ENCODE measurements at regions not wholly inside any gene's neighbourhood (a gene's known extent, or its start where the extent isn't known, plus 50 kb on each side); places are given as distances from the start of the nearest gene placed in this dataset.

DNA sequence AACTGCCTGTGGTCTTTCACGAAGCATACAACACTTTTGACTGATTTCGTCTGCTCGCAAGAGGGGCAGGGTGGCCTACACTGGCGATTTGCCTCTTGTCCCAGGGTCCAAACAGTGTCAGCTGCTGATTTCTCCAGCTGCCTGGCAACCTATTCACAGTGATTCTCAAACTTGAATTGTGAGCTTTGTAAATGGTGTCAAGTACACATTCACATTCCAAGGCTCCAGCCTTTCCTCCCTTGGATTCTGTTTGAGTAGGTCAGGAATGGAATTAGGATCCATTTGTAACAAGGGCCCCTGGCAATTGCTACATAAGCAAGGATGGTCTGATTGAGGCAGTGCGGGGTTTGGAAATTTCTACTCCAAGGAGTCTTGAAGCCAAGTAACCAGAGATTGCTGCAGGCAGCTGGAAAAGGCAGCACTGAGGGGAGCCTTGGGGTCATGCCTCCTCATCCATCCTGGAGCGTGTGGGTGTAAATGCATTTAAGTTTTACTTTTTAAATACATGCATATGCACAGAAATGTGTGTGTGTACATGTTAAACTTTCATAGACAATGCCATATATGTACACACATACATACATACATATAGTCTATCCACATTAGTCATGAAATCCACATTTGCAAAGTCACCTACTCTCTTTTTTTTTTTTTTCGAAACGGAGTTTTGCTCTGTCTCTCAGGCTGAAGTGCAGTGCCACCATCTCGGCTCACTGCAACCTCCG is 86.8 kb upstream of the UXS1 start (continued):
- TF ChIP-seq, protein P1, sequence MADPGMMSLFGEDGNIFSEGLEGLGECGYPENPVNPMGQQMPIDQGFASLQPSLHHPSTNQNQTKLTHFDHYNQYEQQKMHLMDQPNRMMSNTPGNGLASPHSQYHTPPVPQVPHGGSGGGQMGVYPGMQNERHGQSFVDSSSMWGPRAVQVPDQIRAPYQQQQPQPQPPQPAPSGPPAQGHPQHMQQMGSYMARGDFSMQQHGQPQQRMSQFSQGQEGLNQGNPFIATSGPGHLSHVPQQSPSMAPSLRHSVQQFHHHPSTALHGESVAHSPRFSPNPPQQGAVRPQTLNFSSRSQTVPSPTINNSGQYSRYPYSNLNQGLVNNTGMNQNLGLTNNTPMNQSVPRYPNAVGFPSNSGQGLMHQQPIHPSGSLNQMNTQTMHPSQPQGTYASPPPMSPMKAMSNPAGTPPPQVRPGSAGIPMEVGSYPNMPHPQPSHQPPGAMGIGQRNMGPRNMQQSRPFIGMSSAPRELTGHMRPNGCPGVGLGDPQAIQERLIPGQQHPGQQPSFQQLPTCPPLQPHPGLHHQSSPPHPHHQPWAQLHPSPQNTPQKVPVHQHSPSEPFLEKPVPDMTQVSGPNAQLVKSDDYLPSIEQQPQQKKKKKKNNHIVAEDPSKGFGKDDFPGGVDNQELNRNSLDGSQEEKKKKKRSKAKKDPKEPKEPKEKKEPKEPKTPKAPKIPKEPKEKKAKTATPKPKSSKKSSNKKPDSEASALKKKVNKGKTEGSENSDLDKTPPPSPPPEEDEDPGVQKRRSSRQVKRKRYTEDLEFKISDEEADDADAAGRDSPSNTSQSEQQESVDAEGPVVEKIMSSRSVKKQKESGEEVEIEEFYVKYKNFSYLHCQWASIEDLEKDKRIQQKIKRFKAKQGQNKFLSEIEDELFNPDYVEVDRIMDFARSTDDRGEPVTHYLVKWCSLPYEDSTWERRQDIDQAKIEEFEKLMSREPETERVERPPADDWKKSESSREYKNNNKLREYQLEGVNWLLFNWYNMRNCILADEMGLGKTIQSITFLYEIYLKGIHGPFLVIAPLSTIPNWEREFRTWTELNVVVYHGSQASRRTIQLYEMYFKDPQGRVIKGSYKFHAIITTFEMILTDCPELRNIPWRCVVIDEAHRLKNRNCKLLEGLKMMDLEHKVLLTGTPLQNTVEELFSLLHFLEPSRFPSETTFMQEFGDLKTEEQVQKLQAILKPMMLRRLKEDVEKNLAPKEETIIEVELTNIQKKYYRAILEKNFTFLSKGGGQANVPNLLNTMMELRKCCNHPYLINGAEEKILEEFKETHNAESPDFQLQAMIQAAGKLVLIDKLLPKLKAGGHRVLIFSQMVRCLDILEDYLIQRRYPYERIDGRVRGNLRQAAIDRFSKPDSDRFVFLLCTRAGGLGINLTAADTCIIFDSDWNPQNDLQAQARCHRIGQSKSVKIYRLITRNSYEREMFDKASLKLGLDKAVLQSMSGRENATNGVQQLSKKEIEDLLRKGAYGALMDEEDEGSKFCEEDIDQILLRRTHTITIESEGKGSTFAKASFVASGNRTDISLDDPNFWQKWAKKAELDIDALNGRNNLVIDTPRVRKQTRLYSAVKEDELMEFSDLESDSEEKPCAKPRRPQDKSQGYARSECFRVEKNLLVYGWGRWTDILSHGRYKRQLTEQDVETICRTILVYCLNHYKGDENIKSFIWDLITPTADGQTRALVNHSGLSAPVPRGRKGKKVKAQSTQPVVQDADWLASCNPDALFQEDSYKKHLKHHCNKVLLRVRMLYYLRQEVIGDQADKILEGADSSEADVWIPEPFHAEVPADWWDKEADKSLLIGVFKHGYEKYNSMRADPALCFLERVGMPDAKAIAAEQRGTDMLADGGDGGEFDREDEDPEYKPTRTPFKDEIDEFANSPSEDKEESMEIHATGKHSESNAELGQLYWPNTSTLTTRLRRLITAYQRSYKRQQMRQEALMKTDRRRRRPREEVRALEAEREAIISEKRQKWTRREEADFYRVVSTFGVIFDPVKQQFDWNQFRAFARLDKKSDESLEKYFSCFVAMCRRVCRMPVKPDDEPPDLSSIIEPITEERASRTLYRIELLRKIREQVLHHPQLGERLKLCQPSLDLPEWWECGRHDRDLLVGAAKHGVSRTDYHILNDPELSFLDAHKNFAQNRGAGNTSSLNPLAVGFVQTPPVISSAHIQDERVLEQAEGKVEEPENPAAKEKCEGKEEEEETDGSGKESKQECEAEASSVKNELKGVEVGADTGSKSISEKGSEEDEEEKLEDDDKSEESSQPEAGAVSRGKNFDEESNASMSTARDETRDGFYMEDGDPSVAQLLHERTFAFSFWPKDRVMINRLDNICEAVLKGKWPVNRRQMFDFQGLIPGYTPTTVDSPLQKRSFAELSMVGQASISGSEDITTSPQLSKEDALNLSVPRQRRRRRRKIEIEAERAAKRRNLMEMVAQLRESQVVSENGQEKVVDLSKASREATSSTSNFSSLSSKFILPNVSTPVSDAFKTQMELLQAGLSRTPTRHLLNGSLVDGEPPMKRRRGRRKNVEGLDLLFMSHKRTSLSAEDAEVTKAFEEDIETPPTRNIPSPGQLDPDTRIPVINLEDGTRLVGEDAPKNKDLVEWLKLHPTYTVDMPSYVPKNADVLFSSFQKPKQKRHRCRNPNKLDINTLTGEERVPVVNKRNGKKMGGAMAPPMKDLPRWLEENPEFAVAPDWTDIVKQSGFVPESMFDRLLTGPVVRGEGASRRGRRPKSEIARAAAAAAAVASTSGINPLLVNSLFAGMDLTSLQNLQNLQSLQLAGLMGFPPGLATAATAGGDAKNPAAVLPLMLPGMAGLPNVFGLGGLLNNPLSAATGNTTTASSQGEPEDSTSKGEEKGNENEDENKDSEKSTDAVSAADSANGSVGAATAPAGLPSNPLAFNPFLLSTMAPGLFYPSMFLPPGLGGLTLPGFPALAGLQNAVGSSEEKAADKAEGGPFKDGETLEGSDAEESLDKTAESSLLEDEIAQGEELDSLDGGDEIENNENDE (IDR thresholded peaks at IDR 0.05; ENCODE audit: insufficient replicate concordance, low read length), result no peak
